LNCAP (cell line): ENCODE measurements at regions not wholly inside any gene's neighbourhood (a gene's known extent, or its start where the extent isn't known, plus 50 kb on each side); places are given as distances from the start of the nearest gene placed in this dataset.

Source experiments
- CTCF ChIP-seq: fragments of 450-650 bp; IDR thresholded peaks from 2 replicates; pipeline ENCODE4 v1.5.1; 2017; ENCODE audit warnings: mild to moderate bottlenecking

GRCh38 chr13:91085127-91085526 lies 262.4 kb upstream of the MIR17HG start:
- no peak for TF ChIP-seq CTCF

- TF ChIP-seq CTCF = no peak
These were observed 260.4 kb upstream of the MIR17HG start for GRCh38 chr13:91086936-91087716.

- TF ChIP-seq CTCF = no peak
These were observed 250.2 kb upstream of the MIR17HG start for GRCh38 chr13:91097269-91097668.

GRCh38 chr13:91099877-91100276 lies 247.6 kb upstream of the MIR17HG start:
- no peak for TF ChIP-seq CTCF

- TF ChIP-seq CTCF = no peak
These were observed 246.5 kb upstream of the MIR17HG start for GRCh38 chr13:91100944-91101343.

GRCh38 chr13:91101381-91101780 lies 246.1 kb upstream of the MIR17HG start:
- TF ChIP-seq CTCF = no peak

- TF ChIP-seq CTCF = no peak
These were observed 242.2 kb upstream of the MIR17HG start for GRCh38 chr13:91105270-91105669.

- TF ChIP-seq CTCF = no peak
These were observed 240.9 kb upstream of the MIR17HG start for GRCh38 chr13:91106565-91106964.
